BJ (cell line): ENCODE measurements at regions not wholly inside any gene's neighbourhood (a gene's known extent, or its start where the extent isn't known, plus 50 kb on each side); places are given as distances from the start of the nearest gene placed in this dataset.

Experiments
- CTCF ChIA-PET: fragments of 350-600 bp; formaldehyde crosslinking; extraction: SDS; loops from one replicate; lab custom pipeline; 2021; ENCODE audit warnings: antibody characterized with exemption, inconsistent platforms; lab: Yijun Ruan, JAX
- POLR2A ChIA-PET: fragments of 300-600 bp; sonication (Branson Sonifier 250); formaldehyde crosslinking; extraction: SDS; loops from one replicate; lab custom pipeline; 2021; ENCODE audit warnings: antibody characterized with exemption; lab: Charles Lee
- DNase-seq: peaks from one replicate; pipeline ENCODE4 v3.0.0-alpha.2; 2011; ENCODE audit warnings: low read depth
- H3K27me3 ChIP-seq: 2 replicates; pipeline ENCODE4 v1.6.0; 2011; ENCODE audit warnings: low read length; ENCODE audit not compliant: control insufficient read depth, insufficient read depth
- H3K36me3 ChIP-seq: 2 replicates; pipeline ENCODE4 v1.5.1; 2011; ENCODE audit warnings: low read length; ENCODE audit not compliant: control insufficient read depth, insufficient read depth
- H3K4me3 ChIP-seq: 2 replicates; pipeline ENCODE4 v1.5.1; 2011; ENCODE audit warnings: low read depth, mild to moderate bottlenecking, control low read depth, low read length
- CTCF ChIP-seq: IDR thresholded peaks from 2 replicates; pipeline ENCODE4 v1.5.1; 2011; ENCODE audit warnings: low read depth, mild to moderate bottlenecking, control low read depth, inconsistent platforms, low read length, moderate library complexity; ENCODE audit not compliant: insufficient read depth

GRCh38 chr1:38111589-38111988 lies 65.0 kb upstream of the POU3F1 start:
- H3K4me3 ChIP-seq, result no peak overlapping the region
- ChIA-PET CTCF (no interaction called here), POLR2A (no interaction called here)
- H3K36me3 ChIP-seq, result no peaks in the 10 kb centered on the region
- no peak for TF ChIP-seq CTCF
- H3K27me3 ChIP-seq, result no peaks in the 10 kb centered on the region
- no peak for DNase-seq

GRCh38 chr1:38105267-38105666 lies 58.7 kb upstream of the POU3F1 start:
- POLR2A ChIA-PET, result no interaction called here
- no peak for TF ChIP-seq CTCF
- Histone ChIP-seq H3K36me3 (no peaks in the 10 kb centered on the region), H3K27me3 (no peaks in the 10 kb centered on the region), H3K4me3 (no peak overlapping the region)
- no peak for DNase-seq
- CTCF ChIA-PET, result interaction anchor here (0.6 kb wide), 1 partner anchor 13 kb away, joined by 3 read pairs; no protein-coding TSS in a partner anchor

GRCh38 chr1:38102636-38103035 lies 56.0 kb upstream of the POU3F1 start:
- DNase-seq, result no peak
- CTCF ChIA-PET, result no interaction called here
- H3K4me3 ChIP-seq, result no peak overlapping the region
- POLR2A ChIA-PET, result no interaction called here
- H3K27me3 ChIP-seq, result peaks cover 4% of the 10 kb centered on the region; the same call in 1 of the 2 replicates
- no peaks in the 10 kb centered on the region for H3K36me3 ChIP-seq
- no peak for TF ChIP-seq CTCF

- Histone ChIP-seq H3K27me3 (peaks cover 6% of the 10 kb centered on the region), H3K36me3 (no peaks in the 10 kb centered on the region), H3K4me3 (no peak overlapping the region)
- ChIA-PET POLR2A (interaction anchor here (0.8 kb wide), 1 partner anchor 120 kb away, joined by 3 read pairs; no protein-coding TSS in a partner anchor), CTCF (interaction anchor here (0.6 to 1.0 kb wide), 2 partner anchors 14 to 37 kb away, joined by 3 to 4 read pairs; no protein-coding TSS in a partner anchor)
- no peak for DNase-seq
- no peak for TF ChIP-seq CTCF
Measured at GRCh38 chr1:38101037-38101785, 54.6 kb upstream of the POU3F1 start.

- no peak overlapping the region for H3K4me3 ChIP-seq
- no peak for TF ChIP-seq CTCF
- POLR2A ChIA-PET, result no interaction called here
- no peaks in the 10 kb centered on the region for H3K36me3 ChIP-seq
- DNase-seq, result no peak
- H3K27me3 ChIP-seq, result peaks cover 6% of the 10 kb centered on the region
- CTCF ChIA-PET, result no interaction called here
Measured at GRCh38 chr1:38098101-38098847, 51.7 kb upstream of the POU3F1 start.
